Hindlimb muscle (tissue), 1 donor: ENCODE measurements at regions not wholly inside any gene's neighbourhood (a gene's known extent, or its start where the extent isn't known, plus 50 kb on each side); places are given as distances from the start of the nearest gene placed in this dataset.
"Not testable (repeated sequence)": the region's sequence is repeated elsewhere in the genome, so short reads cannot be mapped to it uniquely, and the experiment has no call there.

Experiments
- DNase-seq: peaks from one replicate; pipeline ENCODE4 v3.0.0-alpha.2; 2013

GRCh38 chr18:10175333-10175732, 261.5 kb downstream of the VAPA start:
- DNase-seq = not testable (repeated sequence)

GRCh38 chr18:10179326-10179725, 265.5 kb downstream of the VAPA start:
- not testable (repeated sequence) for DNase-seq

- DNase-seq = no peak
Measured at GRCh38 chr18:10182009-10182624, 268.3 kb downstream of the VAPA start.

GRCh38 chr18:10184776-10185175, 269.7 kb upstream of the APCDD1 start:
- no peak for DNase-seq

- no peak for DNase-seq
Measured at GRCh38 chr18:10188971-10189810, 265.2 kb upstream of the APCDD1 start.

- DNase-seq = no peak
Measured at GRCh38 chr18:10190564-10190963, 263.9 kb upstream of the APCDD1 start.

- DNase-seq = no peak
Measured at GRCh38 chr18:10193444-10193843, 261.0 kb upstream of the APCDD1 start.

- no peak for DNase-seq
Measured at GRCh38 chr18:10194592-10194991, 259.8 kb upstream of the APCDD1 start.

- DNase-seq = no peak
Measured at GRCh38 chr18:10195529-10195928, 258.9 kb upstream of the APCDD1 start.

- DNase-seq = no peak
Measured at GRCh38 chr18:10197097-10197496, 257.3 kb upstream of the APCDD1 start.

GRCh38 chr18:10201226-10201625, 253.2 kb upstream of the APCDD1 start:
- DNase-seq = no peak

GRCh38 chr18:10201659-10202058, 252.8 kb upstream of the APCDD1 start:
- DNase-seq = no peak

GRCh38 chr18:10202845-10203321, 251.6 kb upstream of the APCDD1 start:
- no peak for DNase-seq

GRCh38 chr18:10205151-10205550, 249.3 kb upstream of the APCDD1 start:
- DNase-seq = no peak

- peak; percentile 55 for DNase-seq
Measured at GRCh38 chr18:10207682-10208345, 246.6 kb upstream of the APCDD1 start.

- DNase-seq = no peak
Measured at GRCh38 chr18:10209302-10209701, 245.1 kb upstream of the APCDD1 start.

- DNase-seq = no peak
Measured at GRCh38 chr18:10210057-10210633, 244.3 kb upstream of the APCDD1 start.

GRCh38 chr18:10213526-10213925, 240.9 kb upstream of the APCDD1 start:
- no peak for DNase-seq

- no peak for DNase-seq
Measured at GRCh38 chr18:10215446-10215845, 239.0 kb upstream of the APCDD1 start.

- DNase-seq = no peak
Measured at GRCh38 chr18:10216791-10217190, 237.6 kb upstream of the APCDD1 start.

- DNase-seq = no peak
Measured at GRCh38 chr18:10217211-10217610, 237.2 kb upstream of the APCDD1 start.

- DNase-seq = no peak
Measured at GRCh38 chr18:10225300-10225699, 229.1 kb upstream of the APCDD1 start.

GRCh38 chr18:10226971-10227370, 227.5 kb upstream of the APCDD1 start:
- no peak for DNase-seq
